B cell (primary cell): ENCODE measurements at regions not wholly inside any gene's neighbourhood (a gene's known extent, or its start where the extent isn't known, plus 50 kb on each side); places are given as distances from the start of the nearest gene placed in this dataset.

Experiments used
- ATAC-seq: fragments of 200-7000 bp; cut with Tn5 transposase; one replicate; pipeline ENCODE4 v1.10.0; 2021; ENCODE audit warnings: low read depth, mild to moderate bottlenecking, moderate number of reproducible peaks, moderate library complexity
- CTCF ChIA-PET: fragments of 350-600 bp; sonication (Branson Sonifier 250); formaldehyde crosslinking; loops from one replicate; lab custom pipeline; 2021; ENCODE audit warnings: antibody characterized with exemption, inconsistent platforms; lab: Charles Lee
- POLR2A ChIA-PET: fragments of 350-600 bp; sonication (Branson Sonifier 250); formaldehyde crosslinking; loops from one replicate; lab custom pipeline; 2021; ENCODE audit warnings: antibody characterized with exemption; lab: Charles Lee
- DNase-seq: peaks from one replicate; pipeline ENCODE4 v3.0.0; 2013
- H2AFZ ChIP-seq: 2 replicates; pipeline ENCODE4 v1.6.1; 2012; ENCODE audit warnings: mild to moderate bottlenecking, low read depth, low read length; ENCODE audit not compliant: insufficient read depth, poor library complexity, severe bottlenecking
- H3K27ac ChIP-seq, 2 donors: 1 replicate in 1 of 2; 2 replicates in 1 of 2; pipeline ENCODE4 v1.5.1; 2012 to 2013; ENCODE audit warnings: low read length in 2 of 2, mild to moderate bottlenecking in 2 of 2, moderate library complexity in 1 of 2
- H3K27me3 ChIP-seq, 4 experiments: fragments of 200-600 bp in 1 of 4; sonication (generic) in 1 of 4; replicated peaks in 1 of 4; 1 replicate in 2 of 4; 2 replicates in 2 of 4; pipeline versions ENCODE4 v1.6.1 to v1.7.0; 2013 to 2016; ENCODE audit warnings: low read length in 3 of 4, mild to moderate bottlenecking in 2 of 4, mixed read lengths in 1 of 4, moderate library complexity in 1 of 4; ENCODE audit not compliant: insufficient read depth in 4 of 4, control insufficient read depth in 3 of 4; ENCODE audit errors: control extremely low read depth in 1 of 4
- H3K36me3 ChIP-seq, 2 experiments: replicated peaks in 1 of 2; 1 replicate in 1 of 2; 2 replicates in 1 of 2; pipeline versions ENCODE4 v1.6.1 to v1.7.1; 2013; ENCODE audit warnings: low read length in 1 of 2; ENCODE audit not compliant: insufficient read depth in 2 of 2, control insufficient read depth in 1 of 2; ENCODE audit errors: control extremely low read depth in 1 of 2, extremely low read depth in 1 of 2
- H3K4me1 ChIP-seq, 2 donors: fragments of 200-600 bp in 1 of 2; sonication (generic) in 1 of 2; 1 replicate in 1 of 2; 2 replicates in 1 of 2; pipeline versions ENCODE4 v1.5.1 to v1.6.1; 2013 to 2017; ENCODE audit warnings: low read length in 2 of 2; ENCODE audit not compliant: control insufficient read depth in 2 of 2, insufficient read depth in 2 of 2
- H3K4me2 ChIP-seq: replicated peaks from 2 replicates; pipeline ENCODE3; 2012; ENCODE audit warnings: mild to moderate bottlenecking, low read depth, low read length; ENCODE audit not compliant: poor library complexity, severe bottlenecking
- H3K4me3 ChIP-seq, 5 experiments: fragments of 200-600 bp in 1 of 5; sonication (generic) in 1 of 5; 1 replicate in 3 of 5; 2 replicates in 2 of 5; pipeline versions ENCODE4 v1.5.1 to v1.7.0; 2011 to 2016; ENCODE audit warnings: low read length in 4 of 5, mild to moderate bottlenecking in 4 of 5, low read depth in 2 of 5, control low read depth in 1 of 5, moderate library complexity in 1 of 5; ENCODE audit not compliant: insufficient read depth in 1 of 5; ENCODE audit errors: control extremely low read depth in 1 of 5, extremely low read depth in 1 of 5
- H3K79me2 ChIP-seq: fragments of 200-600 bp; sonication (generic); one replicate; pipeline ENCODE4 v1.6.0; 2016; ENCODE audit warnings: low read length; ENCODE audit not compliant: control insufficient read depth, insufficient read depth
- H3K9ac ChIP-seq: fragments of 200-600 bp; sonication (generic); 2 replicates; pipeline ENCODE4 v1.6.1; 2017; ENCODE audit warnings: mild to moderate bottlenecking, low read length, moderate library complexity
- H3K9me3 ChIP-seq, 3 donors: one replicate each; pipeline versions ENCODE4 v1.6.1 to v1.7.1; 2013; ENCODE audit warnings: low read length in 2 of 3; ENCODE audit not compliant: control insufficient read depth in 2 of 3, insufficient read depth in 1 of 3; ENCODE audit errors: control extremely low read depth in 1 of 3
- H4K20me1 ChIP-seq: 2 replicates; pipeline ENCODE4 v1.6.0; 2012; ENCODE audit warnings: mild to moderate bottlenecking, low read length; ENCODE audit not compliant: insufficient read depth, control insufficient read depth, poor library complexity, severe bottlenecking
- H3K27ac Mint-ChIP-seq: one replicate; pipeline ENCODE4 v1.8.0; 2021; ENCODE audit warnings: mixed read lengths
- H3K27me3 Mint-ChIP-seq: one replicate; pipeline ENCODE4 v1.8.0; 2021; ENCODE audit warnings: mixed read lengths
- H3K4me1 Mint-ChIP-seq: one replicate; pipeline ENCODE4 v1.8.0; 2021; ENCODE audit warnings: mixed read lengths
- H3K4me3 Mint-ChIP-seq: one replicate; pipeline ENCODE4 v1.8.0; 2021; ENCODE audit warnings: mixed read lengths
- H3K9me3 Mint-ChIP-seq: one replicate; pipeline ENCODE4 v1.8.0; 2022; ENCODE audit warnings: mixed read lengths; ENCODE audit not compliant: insufficient read depth
- EZH2 ChIP-seq: IDR thresholded peaks from 2 replicates; pipeline ENCODE4 v1.6.1; 2012; ENCODE audit warnings: borderline replicate concordance, low read depth, mild to moderate bottlenecking, moderate library complexity, low read length; ENCODE audit not compliant: insufficient read depth, poor library complexity, severe bottlenecking
- WGBS: methylation state at CpG from one replicate; pipeline ENCODE4 v1.1.5; 2013; ENCODE audit warnings: missing lambda C conversion rate; ENCODE audit not compliant: insufficient coverage; 5-methylcytosine and 5-hydroxymethylcytosine counted together
- intact Hi-C: fragments of 100-400 bp; cut with micrococcal nuclease; formaldehyde crosslinking; loops from one replicate; pipeline ENCODE4 v1.10.0; 2022
- TF ChIP-seq, protein P1 (sequence below): fragments of 200-600 bp; IDR thresholded peaks from one replicate; pipeline ENCODE4 v1.8.0; 2022; ENCODE audit warnings: antibody characterized with exemption, mild to moderate bottlenecking

DNA sequence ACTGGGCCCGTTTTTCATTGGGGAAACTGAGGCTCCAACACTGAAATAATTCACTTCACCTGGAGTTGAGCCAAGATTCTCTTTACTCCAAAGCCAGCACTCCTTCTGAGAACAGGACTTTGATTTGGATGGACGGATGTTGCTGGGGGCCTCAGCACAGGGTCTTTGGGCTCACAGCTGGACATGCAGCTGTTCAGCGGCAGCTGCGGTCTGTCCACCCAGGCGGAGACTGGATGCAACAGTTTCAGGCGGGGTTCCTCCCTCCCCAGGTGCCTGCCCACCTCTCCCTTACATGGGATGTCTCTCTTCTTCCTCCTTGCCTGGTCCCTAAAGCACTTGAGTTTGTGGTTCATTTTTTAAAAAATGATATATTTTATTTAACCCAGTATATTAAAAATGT lies 219.0 kb upstream of the IRX4 start:
- no peaks in the 10 kb centered on the region for H4K20me1 ChIP-seq
- no peak overlapping the region for H3K4me2 ChIP-seq
- H3K9me3 ChIP-seq: peaks cover 0 to 14% (median 0%) of the 10 kb centered on the region in 3 donors
- 87% methylated on average over 4 of the region's 6 CpGs for WGBS
- ChIA-PET CTCF (no interaction called here), POLR2A (no interaction called here)
- H3K27me3 ChIP-seq: no peaks in the 10 kb centered on the region
- H3K27ac ChIP-seq: no peak overlapping the region
- intact Hi-C loops: no loop called here
- no peak for DNase-seq
- no peak overlapping the region for H2AFZ ChIP-seq
- H3K9ac ChIP-seq: no peak overlapping the region
- H3K79me2 ChIP-seq: no peaks in the 10 kb centered on the region
- Mint-ChIP-seq H3K27me3 (no peaks in the 10 kb centered on the region), H3K9me3 (peaks cover 6% of the 10 kb centered on the region), H3K4me3 (no peak overlapping the region), H3K4me1 (no peaks in the 10 kb centered on the region), H3K27ac (no peak overlapping the region)
- H3K4me1 ChIP-seq: no peaks in the 10 kb centered on the region
- ATAC-seq: no peak
- no peak overlapping the region for H3K4me3 ChIP-seq
- TF ChIP-seq, protein P1, sequence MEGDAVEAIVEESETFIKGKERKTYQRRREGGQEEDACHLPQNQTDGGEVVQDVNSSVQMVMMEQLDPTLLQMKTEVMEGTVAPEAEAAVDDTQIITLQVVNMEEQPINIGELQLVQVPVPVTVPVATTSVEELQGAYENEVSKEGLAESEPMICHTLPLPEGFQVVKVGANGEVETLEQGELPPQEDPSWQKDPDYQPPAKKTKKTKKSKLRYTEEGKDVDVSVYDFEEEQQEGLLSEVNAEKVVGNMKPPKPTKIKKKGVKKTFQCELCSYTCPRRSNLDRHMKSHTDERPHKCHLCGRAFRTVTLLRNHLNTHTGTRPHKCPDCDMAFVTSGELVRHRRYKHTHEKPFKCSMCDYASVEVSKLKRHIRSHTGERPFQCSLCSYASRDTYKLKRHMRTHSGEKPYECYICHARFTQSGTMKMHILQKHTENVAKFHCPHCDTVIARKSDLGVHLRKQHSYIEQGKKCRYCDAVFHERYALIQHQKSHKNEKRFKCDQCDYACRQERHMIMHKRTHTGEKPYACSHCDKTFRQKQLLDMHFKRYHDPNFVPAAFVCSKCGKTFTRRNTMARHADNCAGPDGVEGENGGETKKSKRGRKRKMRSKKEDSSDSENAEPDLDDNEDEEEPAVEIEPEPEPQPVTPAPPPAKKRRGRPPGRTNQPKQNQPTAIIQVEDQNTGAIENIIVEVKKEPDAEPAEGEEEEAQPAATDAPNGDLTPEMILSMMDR: no peak
- no peak for TF ChIP-seq EZH2
- H3K36me3 ChIP-seq: no peaks in the 10 kb centered on the region

DNA sequence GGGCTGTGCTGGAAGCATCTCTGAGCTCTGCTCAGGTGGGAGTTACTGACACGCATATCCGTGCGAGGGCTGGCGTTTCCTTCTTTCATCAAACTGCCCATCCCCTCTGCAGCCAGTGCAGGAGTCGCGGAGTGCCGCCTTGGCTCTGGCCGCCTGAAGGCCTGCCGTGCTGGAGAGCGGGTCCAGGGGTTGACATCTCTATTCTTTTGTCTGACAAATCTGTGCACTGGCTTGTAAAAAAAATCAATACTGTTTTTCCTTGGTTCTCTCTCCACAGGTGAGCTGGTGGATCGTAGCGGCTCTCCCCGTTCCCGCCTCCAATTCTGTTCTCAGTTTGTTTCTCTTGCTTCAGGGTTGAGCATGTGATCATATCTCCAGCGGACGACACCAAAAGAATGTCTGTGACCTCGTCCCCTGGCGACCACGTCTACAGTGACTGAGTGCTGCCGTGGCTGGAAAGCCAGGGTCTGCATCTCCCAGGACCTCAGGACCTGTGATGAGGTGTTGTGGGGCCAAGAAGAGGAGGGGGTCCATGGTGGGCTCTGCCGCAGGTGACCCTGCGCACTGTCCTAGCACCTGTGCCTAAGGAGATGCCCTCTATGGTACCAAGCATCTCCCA lies 214.3 kb upstream of the IRX4 start:
- Histone ChIP-seq H3K9me3 (peaks cover 0 to 19% (median 0%) of the 10 kb centered on the region in 3 donors), H3K4me1 (no peaks in the 10 kb centered on the region), H2AFZ (no peak overlapping the region), H3K27me3 (no peaks in the 10 kb centered on the region), H3K36me3 (no peaks in the 10 kb centered on the region), H3K4me3 (no peak overlapping the region), H3K27ac (no peak overlapping the region), H3K9ac (no peak overlapping the region), H3K79me2 (no peaks in the 10 kb centered on the region), H3K4me2 (no peak overlapping the region), H4K20me1 (no peaks in the 10 kb centered on the region)
- WGBS: 93% methylated on average over 22 of the region's 22 CpGs
- Mint-ChIP-seq H3K27ac (no peak overlapping the region), H3K9me3 (no peaks in the 10 kb centered on the region), H3K4me3 (no peak overlapping the region), H3K27me3 (no peaks in the 10 kb centered on the region), H3K4me1 (no peaks in the 10 kb centered on the region)
- DNase-seq: no peak
- no peak for ATAC-seq
- TF ChIP-seq, protein P1: no peak
- TF ChIP-seq EZH2: no peak
- ChIA-PET POLR2A (no interaction called here), CTCF (no interaction called here)
- intact Hi-C loops: no loop called here
